AG04450 (cell line): ENCODE measurements at regions not wholly inside any gene's neighbourhood (a gene's known extent, or its start where the extent isn't known, plus 50 kb on each side); places are given as distances from the start of the nearest gene placed in this dataset.
"Not testable (repeated sequence)": the region's sequence is repeated elsewhere in the genome, so short reads cannot be mapped to it uniquely, and the experiment has no call there.

Source experiments
- CTCF ChIA-PET: fragments of 300-600, 350-600 bp; formaldehyde crosslinking; extraction: SDS; loops from one replicate; lab custom pipeline; 2022; ENCODE audit warnings: antibody characterized with exemption, inconsistent platforms; lab: Charles Lee
- POLR2A ChIA-PET: fragments of 350-600 bp; formaldehyde crosslinking; extraction: SDS; loops from one replicate; lab custom pipeline; 2021; ENCODE audit warnings: antibody characterized with exemption, inconsistent platforms; lab: Yijun Ruan, JAX
- DNase-seq: peaks from one replicate; pipeline ENCODE4 v3.0.0-alpha.2; 2011; ENCODE audit warnings: low read depth, low spot score
- H3K27ac ChIP-seq: one replicate; pipeline ENCODE4 v1.5.1; 2012; ENCODE audit warnings: low read depth, low read length, control low read depth
- H3K27me3 ChIP-seq: one replicate; pipeline ENCODE4 v1.6.0; 2012; ENCODE audit warnings: low read length; ENCODE audit not compliant: control insufficient read depth, insufficient read depth
- H3K4me3 ChIP-seq: 2 replicates; pipeline ENCODE4 v1.5.1; 2011; ENCODE audit warnings: mild to moderate bottlenecking, low read depth, low read length, control low read depth
- H3K9me3 ChIP-seq: 2 replicates; pipeline ENCODE4 v1.5.1; 2012; ENCODE audit warnings: low read length; ENCODE audit not compliant: control insufficient read depth, insufficient read depth
- CTCF ChIP-seq: IDR thresholded peaks from 2 replicates; pipeline ENCODE4 v1.5.1; 2011; ENCODE audit warnings: low read depth, low read length, control low read depth, inconsistent platforms

- no peak overlapping the region for H3K27ac ChIP-seq
Measured at GRCh38 chr7:65804887-65805286, 68.0 kb upstream of the VKORC1L1 start.

GRCh38 chr7:65807067-65807466, 65.8 kb upstream of the VKORC1L1 start:
- POLR2A ChIA-PET, H3K4me3 ChIP-seq, DNase-seq, H3K9me3 ChIP-seq, H3K27me3 ChIP-seq, CTCF ChIA-PET, H3K27ac ChIP-seq: not testable (repeated sequence)

More at GRCh38 chr7:65804887-65805286, 68.0 kb upstream of the VKORC1L1 start:
- H3K27me3 ChIP-seq: no peaks in the 10 kb centered on the region
- ChIA-PET CTCF (no interaction called here), POLR2A (no interaction called here)
- DNase-seq: no peak
- H3K9me3 ChIP-seq: no peaks in the 10 kb centered on the region
- TF ChIP-seq CTCF: no peak
- H3K4me3 ChIP-seq: no peak overlapping the region

GRCh38 chr7:65809259-65809981, 63.5 kb upstream of the VKORC1L1 start:
- CTCF ChIA-PET: no interaction called here

GRCh38 chr7:65809982-65810288, 62.9 kb upstream of the VKORC1L1 start:
- H3K27ac ChIP-seq: no peak overlapping the region
- no peak overlapping the region for H3K4me3 ChIP-seq
- no peak for TF ChIP-seq CTCF
- no peaks in the 10 kb centered on the region for H3K9me3 ChIP-seq
- no peak for DNase-seq
- ChIA-PET CTCF (no interaction called here), POLR2A (no interaction called here)
- H3K27me3 ChIP-seq: no peaks in the 10 kb centered on the region

More at GRCh38 chr7:65809259-65809981, 63.5 kb upstream of the VKORC1L1 start:
- H3K27me3 ChIP-seq: no peaks in the 10 kb centered on the region
- no peak for DNase-seq
- H3K9me3 ChIP-seq: no peaks in the 10 kb centered on the region
- no peak for TF ChIP-seq CTCF
- POLR2A ChIA-PET: no interaction called here
- no peak overlapping the region for H3K27ac ChIP-seq
- no peak overlapping the region for H3K4me3 ChIP-seq

- ChIA-PET POLR2A (no interaction called here), CTCF (interaction anchor here (0.6 kb wide), 1 partner anchor 33 kb away, joined by 3 read pairs; no protein-coding TSS in a partner anchor)
- Histone ChIP-seq H3K27me3 (no peaks in the 10 kb centered on the region), H3K9me3 (no peaks in the 10 kb centered on the region), H3K4me3 (no peak overlapping the region), H3K27ac (no peak overlapping the region)
- DNase-seq: no peak
- no peak for TF ChIP-seq CTCF
Measured at GRCh38 chr7:65812281-65812680, 60.6 kb upstream of the VKORC1L1 start.

GRCh38 chr7:65814556-65815167, 58.2 kb upstream of the VKORC1L1 start:
- POLR2A ChIA-PET, CTCF ChIA-PET, H3K4me3 ChIP-seq, H3K9me3 ChIP-seq, DNase-seq, H3K27me3 ChIP-seq, H3K27ac ChIP-seq: not testable (repeated sequence)
